ENCODE measurements at regions not wholly inside any gene's neighbourhood (a gene's known extent, or its start where the extent isn't known, plus 50 kb on each side); places are given as distances from the start of the nearest gene placed in this dataset.

DNA sequence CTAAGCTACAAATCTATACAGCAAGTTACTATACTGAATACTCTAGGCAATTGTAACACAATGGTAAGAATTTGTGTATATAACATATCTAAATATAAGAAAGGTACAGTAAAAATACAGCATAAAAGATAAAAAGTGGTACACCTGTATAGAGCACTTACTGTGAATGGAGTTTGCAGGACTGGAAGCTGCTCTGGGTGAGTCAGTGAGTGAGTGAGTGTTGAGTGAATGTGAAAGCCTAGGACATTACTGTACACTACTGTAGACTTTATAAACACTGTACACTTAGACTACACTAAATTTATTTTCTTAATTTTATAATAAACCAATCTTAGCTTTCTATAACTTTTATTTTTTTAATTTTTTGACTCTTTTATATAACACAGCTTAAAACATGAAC is 123.1 kb downstream of the ZMAT3 start:
- TF ChIP-seq, protein P1, sequence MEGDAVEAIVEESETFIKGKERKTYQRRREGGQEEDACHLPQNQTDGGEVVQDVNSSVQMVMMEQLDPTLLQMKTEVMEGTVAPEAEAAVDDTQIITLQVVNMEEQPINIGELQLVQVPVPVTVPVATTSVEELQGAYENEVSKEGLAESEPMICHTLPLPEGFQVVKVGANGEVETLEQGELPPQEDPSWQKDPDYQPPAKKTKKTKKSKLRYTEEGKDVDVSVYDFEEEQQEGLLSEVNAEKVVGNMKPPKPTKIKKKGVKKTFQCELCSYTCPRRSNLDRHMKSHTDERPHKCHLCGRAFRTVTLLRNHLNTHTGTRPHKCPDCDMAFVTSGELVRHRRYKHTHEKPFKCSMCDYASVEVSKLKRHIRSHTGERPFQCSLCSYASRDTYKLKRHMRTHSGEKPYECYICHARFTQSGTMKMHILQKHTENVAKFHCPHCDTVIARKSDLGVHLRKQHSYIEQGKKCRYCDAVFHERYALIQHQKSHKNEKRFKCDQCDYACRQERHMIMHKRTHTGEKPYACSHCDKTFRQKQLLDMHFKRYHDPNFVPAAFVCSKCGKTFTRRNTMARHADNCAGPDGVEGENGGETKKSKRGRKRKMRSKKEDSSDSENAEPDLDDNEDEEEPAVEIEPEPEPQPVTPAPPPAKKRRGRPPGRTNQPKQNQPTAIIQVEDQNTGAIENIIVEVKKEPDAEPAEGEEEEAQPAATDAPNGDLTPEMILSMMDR (conservative IDR thresholded peaks at IDR 0.05; ENCODE audit: low read depth, low read length), result no peak
- TF ChIP-seq EZH2 (IDR thresholded peaks at IDR 0.05; ENCODE audit: borderline replicate concordance, low read depth, low read length, poor library complexity, severe bottlenecking), result no peak
